Progenitor cell of endocrine pancreas (in vitro differentiated cells): ENCODE measurements at regions not wholly inside any gene's neighbourhood (a gene's known extent, or its start where the extent isn't known, plus 50 kb on each side); places are given as distances from the start of the nearest gene placed in this dataset.

Source experiments
- DNase-seq: peaks from one replicate; pipeline ENCODE4 v3.0.0; 2021; ENCODE audit warnings: low spot score; ENCODE audit not compliant: unreplicated experiment
- H3K27ac Mint-ChIP-seq: 2 replicates; pipeline ENCODE4 v1.8.0; 2021; ENCODE audit warnings: mild to moderate bottlenecking, moderate library complexity, mixed read lengths
- H3K27me3 Mint-ChIP-seq: 2 replicates; pipeline ENCODE4 v1.8.0; 2021; ENCODE audit warnings: mixed read lengths
- H3K36me3 Mint-ChIP-seq: 2 replicates; pipeline ENCODE4 v1.8.0; 2022; ENCODE audit warnings: mixed read lengths; ENCODE audit not compliant: insufficient read depth
- H3K4me1 Mint-ChIP-seq: 2 replicates; pipeline ENCODE4 v1.8.0; 2021; ENCODE audit warnings: low read depth, mixed read lengths
- H3K4me3 Mint-ChIP-seq: 2 replicates; pipeline ENCODE4 v1.8.0; 2021; ENCODE audit warnings: low read depth, mild to moderate bottlenecking, moderate library complexity, mixed read lengths
- H3K9me3 Mint-ChIP-seq: 2 replicates; pipeline ENCODE4 v1.8.0; 2021; ENCODE audit warnings: low read depth, mixed read lengths
- CTCF ChIP-seq: fragments of 200-600 bp; sonication (generic); IDR thresholded peaks from one replicate; pipeline ENCODE4 v1.5.0; 2021; ENCODE audit warnings: antibody characterized with exemption, mild to moderate bottlenecking; ENCODE audit not compliant: unreplicated experiment

DNA sequence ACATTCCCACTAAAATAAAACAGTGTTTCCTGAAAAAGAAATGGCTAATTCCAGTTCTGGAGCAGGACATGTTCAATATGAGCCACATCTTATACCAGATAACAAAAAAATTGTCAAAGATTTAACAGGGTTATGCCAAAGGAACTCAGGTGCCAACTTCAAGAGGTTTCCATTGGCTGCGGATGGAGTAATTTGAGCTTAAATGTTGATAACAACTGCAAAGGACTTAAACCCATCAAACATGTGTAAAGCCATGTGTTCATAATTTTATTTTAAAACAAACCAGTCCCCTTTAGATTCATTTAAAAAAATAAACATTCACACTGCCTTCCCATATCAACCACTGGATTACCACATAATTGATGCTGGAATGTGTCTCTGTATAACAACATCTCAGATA is 156.4 kb upstream of the PCDH18 start:
- Mint-ChIP-seq H3K4me1 (no peaks in the 10 kb centered on the region), H3K36me3 (no peaks in the 10 kb centered on the region), H3K27me3 (no peaks in the 10 kb centered on the region), H3K9me3 (no peaks in the 10 kb centered on the region), H3K4me3 (no peak overlapping the region), H3K27ac (no peak overlapping the region)
- no peak for DNase-seq
- no peak for TF ChIP-seq CTCF

GRCh38 chr4:137685357-137685756 is 153.1 kb upstream of the PCDH18 start:
- TF ChIP-seq CTCF = no peak
- Mint-ChIP-seq H3K27ac (no peak overlapping the region), H3K9me3 (no peaks in the 10 kb centered on the region)

GRCh38 chr4:137681081-137681480 is 148.8 kb upstream of the PCDH18 start:
- Mint-ChIP-seq H3K27ac (no peak overlapping the region), H3K27me3 (no peaks in the 10 kb centered on the region), H3K4me3 (no peak overlapping the region), H3K36me3 (no peaks in the 10 kb centered on the region), H3K9me3 (peaks cover 3% of the 10 kb centered on the region), H3K4me1 (no peaks in the 10 kb centered on the region)
- no peak for DNase-seq
- no peak for TF ChIP-seq CTCF

More at GRCh38 chr4:137685357-137685756, 153.1 kb upstream of the PCDH18 start:
- no peak overlapping the region for H3K4me3 Mint-ChIP-seq
- no peaks in the 10 kb centered on the region for H3K36me3 Mint-ChIP-seq
- no peak for DNase-seq
- H3K4me1 Mint-ChIP-seq = no peaks in the 10 kb centered on the region
- H3K27me3 Mint-ChIP-seq = no peaks in the 10 kb centered on the region

DNA sequence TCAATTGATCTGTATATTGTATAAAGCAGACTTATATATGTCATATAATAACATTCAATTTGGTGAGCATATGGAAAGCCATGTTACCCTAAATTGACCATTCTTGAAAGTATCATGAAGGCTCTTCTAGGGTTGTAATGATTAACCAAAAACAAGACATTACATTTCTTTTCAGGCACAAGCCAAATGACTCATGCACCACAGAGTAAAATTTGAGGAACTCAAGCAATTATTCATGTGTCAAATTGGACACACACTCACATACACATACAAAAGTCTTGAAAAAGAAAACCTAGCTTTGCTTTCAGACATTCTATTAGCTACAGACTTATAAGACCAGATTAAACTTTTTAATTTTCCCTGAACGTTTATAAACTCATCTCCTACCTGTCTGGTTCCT is 146.5 kb upstream of the PCDH18 start:
- Mint-ChIP-seq H3K4me1 (no peaks in the 10 kb centered on the region), H3K9me3 (peaks cover 6% of the 10 kb centered on the region), H3K27ac (no peak overlapping the region), H3K4me3 (no peak overlapping the region), H3K36me3 (no peaks in the 10 kb centered on the region), H3K27me3 (no peaks in the 10 kb centered on the region)
- TF ChIP-seq CTCF = no peak
- DNase-seq = no peak

DNA sequence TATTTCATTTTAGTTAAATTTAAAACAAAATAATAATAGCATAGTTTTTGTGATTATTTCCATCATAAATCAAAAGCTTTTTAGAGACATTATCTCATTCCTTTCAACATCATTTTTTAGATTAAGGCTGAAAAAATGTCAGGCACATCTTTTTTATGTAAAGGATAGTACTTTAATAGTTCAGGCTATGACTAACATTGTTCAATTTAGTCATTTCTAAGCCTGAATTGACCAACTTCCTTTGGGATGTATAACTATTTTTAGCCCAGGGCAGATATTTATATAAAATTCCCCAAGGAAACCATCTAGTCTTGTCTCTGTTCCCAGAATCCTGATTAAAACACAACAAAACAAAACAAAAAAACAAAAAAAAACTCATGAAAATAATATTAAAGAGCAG is 145.6 kb upstream of the PCDH18 start:
- Mint-ChIP-seq H3K36me3 (no peaks in the 10 kb centered on the region), H3K9me3 (peaks cover 6% of the 10 kb centered on the region), H3K4me3 (no peak overlapping the region), H3K4me1 (no peaks in the 10 kb centered on the region), H3K27me3 (no peaks in the 10 kb centered on the region), H3K27ac (no peak overlapping the region)
- no peak for DNase-seq
- TF ChIP-seq CTCF = no peak
